ENCODE measurements at regions not wholly inside any gene's neighbourhood (a gene's known extent, or its start where the extent isn't known, plus 50 kb on each side); places are given as distances from the start of the nearest gene placed in this dataset.
"Not testable (repeated sequence)": the region's sequence is repeated elsewhere in the genome, so short reads cannot be mapped to it uniquely, and the experiment has no call there.

DNA sequence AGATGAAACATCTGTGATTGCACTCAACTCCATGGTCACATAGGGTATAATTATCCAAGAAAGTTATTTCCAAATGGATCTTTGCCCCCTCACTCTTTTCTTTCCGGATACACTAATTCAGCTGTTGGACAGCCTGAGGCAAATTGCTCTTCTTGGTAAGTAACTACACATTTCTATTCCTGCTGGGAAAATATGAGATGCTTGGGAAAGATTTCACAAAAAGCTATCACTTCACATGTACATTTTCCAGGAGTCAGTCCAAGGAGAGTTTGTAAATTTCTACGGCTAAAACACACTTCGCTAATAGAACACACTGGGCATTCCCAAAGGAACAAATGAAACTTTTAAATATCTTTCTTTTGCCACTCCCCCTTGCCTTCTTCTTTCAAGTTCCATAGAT lies 123.0 kb upstream of the GRIA1 start:
- no peaks in the 10 kb centered on the region for H3K36me3 Mint-ChIP-seq
- DNase-seq: no peak
- peaks cover 0 to 6% (median 3%) of the 10 kb centered on the region in 3 donors for H3K27me3 Mint-ChIP-seq (ENCODE audit: low read depth in 3 of 3)
- no peak overlapping the region for H3K27ac Mint-ChIP-seq
- H3K9me3 Mint-ChIP-seq: peaks cover 0 to 2% (median 0%) of the 10 kb centered on the region in 6 donors
- H3K4me1 Mint-ChIP-seq: no peaks in the 10 kb centered on the region
- H3K4me3 Mint-ChIP-seq: no peak overlapping the region

- Mint-ChIP-seq H3K27ac (no peak overlapping the region), H3K9me3 (peaks cover 0 to 7% (median 2%) of the 10 kb centered on the region in 6 donors), H3K27me3 (ENCODE audit: low read depth in 3 of 3) (peaks cover 0 to 2% (median 0%) of the 10 kb centered on the region in 3 donors), H3K36me3 (no peaks in the 10 kb centered on the region), H3K4me1 (no peaks in the 10 kb centered on the region), H3K4me3 (no peak overlapping the region)
- no peak for DNase-seq
Observed at GRCh38 chr5:153372425-153373129, 117.9 kb upstream of the GRIA1 start.

DNA sequence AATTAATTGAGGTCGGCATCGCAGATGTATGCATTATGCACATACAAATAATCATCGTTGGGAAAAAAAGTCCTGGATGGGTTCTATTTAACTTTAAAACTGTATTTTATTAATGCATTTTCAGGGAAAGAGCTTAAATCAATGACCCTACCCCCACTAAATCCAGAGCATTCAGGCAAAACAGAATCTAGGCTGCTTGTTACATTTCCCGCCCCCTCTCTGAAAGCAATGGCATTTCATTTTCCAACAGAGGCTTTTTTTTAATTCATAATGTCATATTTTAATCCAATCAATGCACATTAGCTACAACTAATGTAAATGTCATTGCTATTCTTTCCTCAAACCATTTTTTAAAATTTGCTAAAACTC lies 117.4 kb upstream of the GRIA1 start:
- no peaks in the 10 kb centered on the region for H3K4me1 Mint-ChIP-seq
- H3K9me3 Mint-ChIP-seq: peaks cover 0 to 7% (median 1%) of the 10 kb centered on the region in 6 donors
- H3K36me3 Mint-ChIP-seq: no peaks in the 10 kb centered on the region
- H3K4me3 Mint-ChIP-seq: no peak overlapping the region
- H3K27me3 Mint-ChIP-seq (ENCODE audit: low read depth in 3 of 3): peaks cover 0 to 2% (median 0%) of the 10 kb centered on the region in 3 donors
- DNase-seq: no peak
- no peak overlapping the region for H3K27ac Mint-ChIP-seq

GRCh38 chr5:153381630-153382029 lies 108.8 kb upstream of the GRIA1 start:
- DNase-seq; H3K27ac Mint-ChIP-seq; H3K36me3 Mint-ChIP-seq; H3K27me3 Mint-ChIP-seq (ENCODE audit: low read depth in 3 of 3); H3K4me3 Mint-ChIP-seq; H3K4me1 Mint-ChIP-seq: not testable (repeated sequence)
- H3K9me3 Mint-ChIP-seq: peaks cover 0 to 10% (median 5%) of the 10 kb centered on the region in 6 donors

- no peak for DNase-seq
- Mint-ChIP-seq H3K27ac (no peak overlapping the region), H3K4me1 (no peaks in the 10 kb centered on the region), H3K36me3 (no peaks in the 10 kb centered on the region), H3K9me3 (peaks cover 0 to 5% (median 2%) of the 10 kb centered on the region in 6 donors), H3K4me3 (no peak overlapping the region), H3K27me3 (ENCODE audit: low read depth in 3 of 3) (peaks cover 0 to 2% (median 0%) of the 10 kb centered on the region in 3 donors)
Observed at GRCh38 chr5:153390569-153390968, 99.9 kb upstream of the GRIA1 start.

GRCh38 chr5:153399595-153399994 lies 90.9 kb upstream of the GRIA1 start:
- no peak overlapping the region for H3K27ac Mint-ChIP-seq
- H3K4me1 Mint-ChIP-seq: no peaks in the 10 kb centered on the region
- no peak for DNase-seq
- H3K4me3 Mint-ChIP-seq: no peak overlapping the region
- peaks cover 0 to 4% (median 2%) of the 10 kb centered on the region in 3 donors for H3K27me3 Mint-ChIP-seq (ENCODE audit: low read depth in 3 of 3)
- H3K36me3 Mint-ChIP-seq: no peaks in the 10 kb centered on the region
- H3K9me3 Mint-ChIP-seq: peaks cover 0 to 5% (median 0%) of the 10 kb centered on the region in 6 donors

DNA sequence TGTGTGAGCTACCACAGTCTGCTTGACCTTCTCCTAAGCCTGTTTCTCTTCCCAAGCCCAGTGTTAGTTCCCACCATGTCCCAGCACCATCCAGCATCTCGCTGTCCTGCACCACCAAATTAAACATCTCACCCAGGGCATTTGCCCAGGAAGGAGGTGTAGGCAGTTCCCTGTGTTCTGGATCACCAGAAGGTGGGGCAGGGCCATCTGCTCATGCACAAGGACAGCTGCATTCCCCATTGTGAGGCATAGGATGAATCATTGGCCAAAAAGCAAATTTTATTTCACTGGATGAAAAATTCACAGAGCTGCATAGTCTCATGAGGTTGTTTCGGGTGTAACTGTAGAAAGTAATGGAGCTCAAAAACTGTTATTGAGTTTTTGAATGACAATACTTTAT lies 89.5 kb upstream of the GRIA1 start:
- Mint-ChIP-seq H3K9me3 (peaks cover 0 to 5% (median 0%) of the 10 kb centered on the region in 6 donors), H3K36me3 (no peaks in the 10 kb centered on the region), H3K4me1 (no peaks in the 10 kb centered on the region), H3K27ac (no peak overlapping the region), H3K27me3 (ENCODE audit: low read depth in 3 of 3) (peaks cover 0 to 4% (median 2%) of the 10 kb centered on the region in 3 donors), H3K4me3 (no peak overlapping the region)
- no peak for DNase-seq

- no peaks in the 10 kb centered on the region for H3K36me3 Mint-ChIP-seq
- peaks cover 0 to 4% (median 2%) of the 10 kb centered on the region in 3 donors for H3K27me3 Mint-ChIP-seq (ENCODE audit: low read depth in 3 of 3)
- H3K9me3 Mint-ChIP-seq: peaks cover 0 to 5% (median 0%) of the 10 kb centered on the region in 6 donors
- no peak for DNase-seq
- H3K4me1 Mint-ChIP-seq: no peaks in the 10 kb centered on the region
- no peak overlapping the region for H3K4me3 Mint-ChIP-seq
- no peak overlapping the region for H3K27ac Mint-ChIP-seq
Observed at GRCh38 chr5:153402550-153402949, 87.9 kb upstream of the GRIA1 start.

DNA sequence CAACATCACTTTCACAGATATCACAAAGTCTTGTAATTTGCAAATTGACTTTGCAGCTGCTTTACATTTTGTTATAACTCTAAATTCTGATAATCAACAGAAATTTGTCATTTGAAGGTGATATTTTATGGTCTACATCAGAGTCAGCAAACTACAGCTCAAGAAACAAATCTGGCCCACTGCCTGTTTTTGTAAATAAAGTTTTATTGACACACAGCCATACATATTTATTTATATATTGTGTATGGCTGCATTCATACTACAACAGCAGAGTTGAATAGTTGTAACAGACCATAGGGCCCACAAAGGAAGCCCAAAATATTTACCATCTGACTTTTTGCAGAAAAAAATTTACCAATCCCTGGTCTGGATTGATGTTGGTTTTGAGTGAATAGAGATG lies 87.0 kb upstream of the GRIA1 start:
- H3K36me3 Mint-ChIP-seq: no peaks in the 10 kb centered on the region
- no peaks in the 10 kb centered on the region for H3K4me1 Mint-ChIP-seq
- DNase-seq: no peak
- H3K27me3 Mint-ChIP-seq (ENCODE audit: low read depth in 3 of 3): peaks cover 0 to 4% (median 2%) of the 10 kb centered on the region in 3 donors
- no peak overlapping the region for H3K27ac Mint-ChIP-seq
- no peak overlapping the region for H3K4me3 Mint-ChIP-seq
- peaks cover 0 to 5% (median 0%) of the 10 kb centered on the region in 6 donors for H3K9me3 Mint-ChIP-seq

- Mint-ChIP-seq H3K36me3 (no peaks in the 10 kb centered on the region), H3K4me1 (no peaks in the 10 kb centered on the region), H3K4me3 (no peak overlapping the region), H3K27ac (no peak overlapping the region), H3K9me3 (peaks cover 0 to 5% (median 0%) of the 10 kb centered on the region in 6 donors), H3K27me3 (ENCODE audit: low read depth in 3 of 3) (peaks cover 0 to 4% (median under 1%) of the 10 kb centered on the region in 3 donors)
- DNase-seq: no peak
Observed at GRCh38 chr5:153404747-153405146, 85.7 kb upstream of the GRIA1 start.

GRCh38 chr5:153421676-153422075 lies 68.8 kb upstream of the GRIA1 start:
- Mint-ChIP-seq H3K27me3 (ENCODE audit: low read depth in 3 of 3) (peaks cover 0 to 4% (median 1%) of the 10 kb centered on the region in 3 donors), H3K4me1 (no peaks in the 10 kb centered on the region), H3K27ac (no peak overlapping the region), H3K4me3 (no peak overlapping the region), H3K36me3 (no peaks in the 10 kb centered on the region), H3K9me3 (peaks cover 0 to 7% (median 0%) of the 10 kb centered on the region in 6 donors)
- no peak for DNase-seq

- no peak overlapping the region for H3K27ac Mint-ChIP-seq
- no peaks in the 10 kb centered on the region for H3K9me3 Mint-ChIP-seq
- no peak overlapping the region for H3K4me3 Mint-ChIP-seq
- no peaks in the 10 kb centered on the region for H3K4me1 Mint-ChIP-seq
- no peak for DNase-seq
- H3K27me3 Mint-ChIP-seq (ENCODE audit: low read depth in 3 of 3): peaks cover 0 to 4% (median 0%) of the 10 kb centered on the region in 3 donors
- H3K36me3 Mint-ChIP-seq: no peaks in the 10 kb centered on the region
Observed at GRCh38 chr5:153425914-153426313, 64.6 kb upstream of the GRIA1 start.

DNA sequence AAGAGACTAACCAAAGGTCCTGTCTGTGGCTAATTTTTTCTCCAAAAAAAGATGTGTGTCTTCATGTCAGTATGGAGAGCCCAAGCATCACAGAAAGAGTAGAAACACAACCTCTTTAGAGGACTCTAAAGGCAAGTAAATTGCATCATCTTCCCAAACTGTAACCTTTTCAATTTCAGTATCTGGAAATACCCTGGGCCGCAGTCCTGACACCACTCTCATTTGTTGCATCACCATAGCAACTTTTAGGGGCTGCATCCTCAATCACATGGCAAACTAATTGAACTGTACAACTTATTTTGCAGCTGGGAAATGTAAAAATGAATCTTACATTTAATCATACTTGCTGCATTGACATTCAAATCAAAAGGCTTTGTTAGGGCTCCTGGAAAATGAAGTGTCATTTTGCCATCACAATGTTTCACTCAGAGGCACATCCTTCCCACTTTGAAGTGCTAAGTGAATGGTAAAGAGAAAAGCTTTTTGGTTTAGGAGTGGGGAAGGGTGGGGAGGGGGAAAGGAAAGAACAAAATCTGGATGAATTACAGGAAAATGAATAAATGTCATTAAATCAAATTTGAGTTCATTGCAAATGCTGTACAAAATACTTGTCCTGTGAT lies 60.6 kb upstream of the GRIA1 start:
- DNase-seq: no peak
- H3K36me3 Mint-ChIP-seq: no peaks in the 10 kb centered on the region
- peaks cover 0 to 6% (median 0%) of the 10 kb centered on the region in 6 donors for H3K9me3 Mint-ChIP-seq
- no peak overlapping the region for H3K4me3 Mint-ChIP-seq
- no peaks in the 10 kb centered on the region for H3K4me1 Mint-ChIP-seq
- peaks cover 0 to 4% (median 0%) of the 10 kb centered on the region in 3 donors for H3K27me3 Mint-ChIP-seq (ENCODE audit: low read depth in 3 of 3)
- H3K27ac Mint-ChIP-seq: no peak overlapping the region

GRCh38 chr5:153432583-153432982 lies 57.9 kb upstream of the GRIA1 start:
- no peaks in the 10 kb centered on the region for H3K36me3 Mint-ChIP-seq
- H3K9me3 Mint-ChIP-seq: peaks cover 0 to 6% (median 0%) of the 10 kb centered on the region in 6 donors
- H3K27me3 Mint-ChIP-seq (ENCODE audit: low read depth in 3 of 3): peaks cover 0 to 4% (median 0%) of the 10 kb centered on the region in 3 donors
- H3K27ac Mint-ChIP-seq: no peak overlapping the region
- no peak for DNase-seq
- H3K4me3 Mint-ChIP-seq: no peak overlapping the region
- no peaks in the 10 kb centered on the region for H3K4me1 Mint-ChIP-seq
